ENCODE measurements at regions not wholly inside any gene's neighbourhood (a gene's known extent, or its start where the extent isn't known, plus 50 kb on each side); places are given as distances from the start of the nearest gene placed in this dataset.
"Not testable (repeated sequence)": the region's sequence is repeated elsewhere in the genome, so short reads cannot be mapped to it uniquely, and the experiment has no call there.

DNA sequence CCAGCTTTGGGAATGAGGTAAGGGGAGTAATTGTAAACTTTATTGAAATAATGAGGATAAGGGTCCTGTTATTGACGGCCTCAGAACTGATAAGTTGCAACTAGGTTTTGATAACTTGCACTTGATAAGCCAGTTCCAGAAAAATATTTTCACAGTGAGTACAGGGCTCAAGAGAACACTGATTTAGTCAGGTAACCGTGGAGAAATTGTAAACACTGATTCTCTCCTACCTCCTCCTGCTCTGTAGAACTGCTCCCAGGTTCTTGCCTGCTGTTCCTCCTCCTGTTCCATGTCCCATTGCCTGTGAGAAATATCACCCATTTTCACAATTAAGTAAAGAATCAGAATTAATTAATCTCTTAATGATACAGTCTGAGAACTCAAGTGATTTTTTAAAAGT, 55.0 kb upstream of the CXXC4 start:
- DNase-seq, result no peak

DNA sequence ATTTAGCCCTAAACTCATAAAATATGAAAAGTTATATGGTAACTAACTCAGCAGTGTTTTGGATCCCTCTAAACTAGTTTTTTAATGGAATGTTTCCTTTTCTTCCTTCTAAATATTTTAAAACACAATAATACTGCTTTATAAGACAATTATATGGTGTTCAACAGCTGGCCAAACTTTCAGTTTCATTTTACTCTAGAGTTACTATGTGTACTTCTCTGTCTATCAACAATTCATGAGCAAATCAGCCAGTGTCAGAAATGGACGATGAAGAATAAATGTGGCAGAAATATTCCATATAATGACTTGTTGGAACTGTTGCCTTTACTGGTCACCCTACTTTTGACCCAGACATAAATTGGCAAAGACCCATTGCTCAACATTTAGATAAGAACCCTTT, 64.8 kb upstream of the CXXC4 start:
- no peak for DNase-seq

DNA sequence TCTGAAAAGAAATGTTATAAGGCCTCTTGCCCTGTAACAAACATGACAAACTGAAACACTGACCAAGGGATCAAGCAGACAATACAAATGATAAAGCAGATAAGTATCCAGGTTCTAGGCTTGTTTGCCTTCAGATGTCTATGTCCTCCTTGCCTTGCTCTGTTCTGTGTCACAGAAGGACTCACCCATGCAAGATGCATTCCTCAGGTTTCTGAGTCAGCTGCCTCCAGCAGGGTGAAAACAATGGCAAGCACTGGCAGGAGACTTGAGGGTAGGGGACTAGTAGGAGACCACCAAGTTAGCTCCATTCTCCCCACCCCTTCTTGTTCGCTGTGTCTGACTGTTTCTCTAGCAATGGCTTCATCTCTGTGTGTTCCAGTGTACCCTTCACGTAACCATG, 76.6 kb upstream of the CXXC4 start:
- DNase-seq, result no peak

DNA sequence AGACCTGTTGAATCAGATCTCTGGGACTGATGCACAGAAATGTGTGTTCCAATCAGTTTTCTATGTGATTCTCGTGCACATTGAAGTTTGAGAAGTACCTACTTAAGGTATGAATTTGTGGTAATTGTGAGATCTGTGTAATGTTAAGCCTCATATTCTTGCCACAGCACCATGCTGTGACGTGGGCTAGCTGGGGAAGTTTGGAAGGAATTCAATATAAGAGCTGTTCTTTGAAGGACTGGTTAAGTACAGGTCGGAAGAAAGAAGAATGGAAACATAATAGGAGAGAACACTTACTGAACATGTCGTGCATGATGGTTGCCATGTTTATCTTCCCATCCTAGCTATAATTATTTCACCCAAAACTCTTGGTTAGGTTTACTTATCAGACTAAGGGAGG, 79.7 kb upstream of the CXXC4 start:
- no peak for DNase-seq

DNA sequence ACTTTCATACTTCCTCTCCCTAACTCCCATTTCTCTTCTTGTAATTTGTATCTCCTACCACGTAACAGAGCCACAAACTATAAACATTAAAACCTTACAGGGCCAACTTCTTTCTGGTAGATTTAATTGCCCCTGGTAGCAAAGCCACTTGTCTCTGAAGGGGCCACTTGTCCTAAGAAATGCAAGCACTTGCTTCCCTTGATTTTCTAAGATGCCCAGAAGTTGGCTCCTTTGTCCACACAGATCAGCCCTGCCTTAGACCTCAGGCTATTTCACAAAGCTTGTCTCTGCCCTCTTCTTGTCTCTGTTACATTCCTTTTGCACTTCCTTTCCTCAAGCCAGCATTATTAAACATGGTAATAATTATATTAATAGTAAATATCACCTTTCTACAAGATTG, 80.6 kb upstream of the CXXC4 start:
- DNase-seq, result no peak

DNA sequence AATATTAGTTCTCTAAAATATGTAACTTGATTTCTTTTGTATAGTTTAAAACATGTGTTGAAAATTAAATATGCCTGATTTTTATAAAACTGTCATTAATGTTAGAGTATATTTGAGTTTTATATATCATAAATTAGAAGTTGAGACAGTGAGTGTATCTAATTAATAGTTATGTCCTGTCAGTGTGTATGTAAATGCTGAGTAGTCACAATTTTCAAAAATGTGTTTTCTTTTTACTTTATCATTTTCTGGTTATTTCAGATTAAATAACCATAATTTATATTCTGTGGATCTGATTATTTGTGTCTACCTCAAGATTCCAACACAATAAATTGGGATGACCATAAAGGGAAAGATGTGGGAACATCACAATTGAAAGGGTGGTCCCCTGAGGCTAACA, 82.7 kb upstream of the CXXC4 start:
- DNase-seq, result no peak

DNA sequence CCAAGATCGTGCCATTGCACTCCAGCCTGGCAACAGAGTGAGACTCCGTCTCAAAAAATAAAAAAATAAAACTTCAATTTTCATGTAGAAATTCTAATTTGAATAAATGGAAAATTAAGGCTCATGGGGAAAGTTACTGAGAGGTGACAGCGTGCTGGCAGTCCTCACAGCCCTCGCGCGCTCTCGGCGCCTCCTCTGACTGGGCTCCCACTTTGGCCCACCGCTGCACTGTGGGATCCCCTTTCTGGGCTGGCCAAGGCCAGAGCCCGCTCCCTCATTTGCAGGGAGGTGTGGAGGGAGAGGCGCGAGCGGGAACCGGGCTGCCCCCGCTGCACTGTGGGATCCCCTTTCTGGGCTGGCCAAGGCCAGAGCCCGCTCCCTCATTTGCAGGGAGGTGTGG, 86.8 kb upstream of the CXXC4 start:
- not testable (repeated sequence) for DNase-seq

DNA sequence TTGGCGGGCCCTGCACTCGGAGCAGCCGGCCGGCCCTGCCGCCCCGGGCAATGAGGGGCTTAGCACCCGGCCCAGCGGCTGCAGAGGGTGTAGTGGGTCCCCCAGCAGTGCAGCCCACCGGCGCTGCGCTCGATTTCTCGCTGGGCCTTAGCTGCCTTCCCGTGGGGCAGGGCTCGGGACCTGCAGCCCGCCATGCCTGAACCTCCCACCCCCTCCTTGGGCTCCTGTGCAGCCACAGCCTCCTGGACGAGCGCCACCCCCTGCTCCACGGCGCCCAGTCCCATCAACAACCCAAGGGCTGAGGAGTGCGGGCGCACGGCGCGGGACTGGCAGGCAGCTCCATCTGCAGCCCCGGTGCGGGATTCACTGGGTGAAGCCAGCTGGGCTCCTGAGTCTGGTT, 87.4 kb upstream of the CXXC4 start:
- DNase-seq, result not testable (repeated sequence)

DNA sequence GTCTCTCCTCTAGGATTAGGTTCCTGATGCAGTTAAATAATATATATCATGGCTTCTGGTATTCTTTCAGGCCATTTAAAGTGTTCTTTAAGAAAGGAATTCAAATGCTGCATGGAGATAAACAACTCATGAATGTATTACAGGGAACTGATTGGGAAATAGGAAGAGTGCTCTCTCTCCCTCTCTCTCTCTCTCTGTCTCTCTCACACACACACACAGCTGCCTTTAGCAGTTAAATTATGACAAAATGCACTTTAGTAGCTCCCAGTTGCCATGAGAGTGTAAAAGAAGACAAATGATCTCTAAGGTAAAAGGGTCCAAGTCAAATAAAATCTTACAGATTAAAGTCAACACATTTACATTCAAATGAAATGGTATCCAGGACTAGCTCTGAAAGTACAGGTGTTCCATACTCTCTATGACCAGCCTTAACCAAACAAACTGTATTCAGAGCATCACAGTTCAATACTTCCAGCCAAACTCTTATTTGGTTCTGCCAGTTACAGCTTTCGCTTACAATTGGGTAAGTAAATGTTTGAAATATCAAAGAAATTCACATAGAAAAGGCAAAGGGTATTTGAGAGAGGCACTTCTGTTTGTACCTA, 94.7 kb upstream of the CXXC4 start:
- no peak for DNase-seq

DNA sequence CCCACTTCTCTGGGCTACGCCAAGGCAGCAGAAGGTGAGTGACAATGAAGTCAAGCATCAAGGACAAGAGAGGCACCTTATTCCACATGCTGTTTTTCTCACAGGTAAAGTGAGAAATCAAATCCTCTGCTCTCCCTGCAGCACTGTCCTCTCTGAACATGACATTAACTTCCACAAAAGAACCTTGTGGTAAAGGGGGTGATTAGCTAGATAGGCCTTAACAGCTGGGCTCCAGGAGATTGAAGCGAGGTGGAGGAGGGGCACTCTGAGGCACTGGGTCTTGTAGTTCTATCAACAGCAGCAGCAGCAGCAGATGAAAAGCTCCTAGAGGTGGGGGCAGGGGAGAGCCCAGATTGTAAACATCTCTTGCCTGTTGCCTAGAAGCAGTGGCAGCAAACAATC, 96.8 kb upstream of the CXXC4 start:
- DNase-seq, result no peak

DNA sequence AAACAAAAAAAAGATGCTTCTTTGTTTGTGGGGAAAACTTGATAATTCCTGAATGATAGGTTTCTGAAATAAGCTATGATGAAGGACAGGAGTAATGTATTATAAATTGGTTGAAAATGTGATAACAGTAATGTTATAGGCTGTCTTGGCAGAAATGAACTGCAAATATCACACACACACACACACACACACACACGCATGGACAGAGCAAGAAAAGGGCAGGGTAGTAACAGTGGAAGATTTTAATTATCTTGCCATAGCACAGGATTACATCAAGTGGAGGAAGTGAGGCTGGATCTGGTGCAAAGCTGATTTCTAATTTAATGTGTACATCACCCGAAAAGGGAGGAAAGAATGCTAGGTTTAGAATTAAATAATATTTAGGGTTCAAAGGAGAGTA, 97.5 kb upstream of the CXXC4 start:
- no peak for DNase-seq

DNA sequence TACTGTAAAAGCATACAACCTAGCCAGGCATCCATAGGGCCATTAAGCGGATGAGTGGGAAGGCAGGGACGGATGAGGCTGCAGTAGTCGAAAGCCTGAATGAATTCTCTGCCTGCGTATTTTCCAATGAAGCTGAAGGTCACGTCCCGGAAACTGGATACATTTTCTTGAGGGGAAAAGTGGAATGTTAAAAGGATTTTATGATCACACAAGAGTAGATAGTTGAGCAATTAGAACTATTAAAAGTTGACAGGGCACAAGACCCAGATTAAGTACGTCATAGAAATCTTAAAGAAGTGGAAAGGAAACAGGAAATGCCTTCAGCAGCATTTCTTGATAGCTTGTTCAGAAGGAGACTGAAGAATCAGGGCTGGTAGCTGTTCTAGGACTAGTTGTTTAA, 98.3 kb upstream of the CXXC4 start:
- no peak for DNase-seq

DNA sequence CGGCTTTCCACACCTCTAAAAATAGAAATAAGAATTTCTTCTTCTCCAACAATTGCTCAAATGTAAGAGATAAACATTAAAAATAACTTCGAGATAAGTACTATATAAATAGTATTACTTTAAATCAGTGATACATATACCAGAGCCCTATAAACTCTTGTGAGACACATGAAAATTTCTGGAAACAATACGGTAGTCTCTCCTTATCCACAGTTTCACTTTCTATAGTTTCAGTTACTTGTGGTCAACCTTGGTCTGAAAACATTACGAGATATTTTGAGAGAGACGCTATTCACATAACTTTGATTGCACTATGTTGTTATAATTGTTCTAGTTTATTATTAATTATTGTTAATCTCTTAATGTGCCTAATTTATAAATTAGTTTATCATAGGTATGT, 101.5 kb upstream of the CXXC4 start:
- DNase-seq, result no peak

DNA sequence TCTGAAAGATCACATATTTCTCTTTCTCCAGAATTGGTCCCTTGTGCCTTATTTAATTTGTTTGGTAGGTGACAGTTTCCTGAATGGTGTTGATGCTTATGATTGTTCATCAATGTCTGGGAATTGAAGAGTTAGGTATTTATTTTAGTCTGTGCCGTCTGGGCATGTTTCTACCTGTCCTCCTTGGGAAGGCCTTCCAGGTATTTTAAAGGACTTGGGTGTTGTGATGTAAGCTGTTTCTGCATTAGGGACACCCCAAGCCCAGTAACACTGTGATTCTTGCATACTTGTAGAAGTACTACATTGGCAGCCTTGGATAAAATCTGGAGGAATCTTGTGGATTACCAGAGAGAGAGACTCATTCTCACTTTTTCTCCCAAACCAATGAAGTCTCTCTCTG, 120.8 kb upstream of the CXXC4 start:
- no peak for DNase-seq

DNA sequence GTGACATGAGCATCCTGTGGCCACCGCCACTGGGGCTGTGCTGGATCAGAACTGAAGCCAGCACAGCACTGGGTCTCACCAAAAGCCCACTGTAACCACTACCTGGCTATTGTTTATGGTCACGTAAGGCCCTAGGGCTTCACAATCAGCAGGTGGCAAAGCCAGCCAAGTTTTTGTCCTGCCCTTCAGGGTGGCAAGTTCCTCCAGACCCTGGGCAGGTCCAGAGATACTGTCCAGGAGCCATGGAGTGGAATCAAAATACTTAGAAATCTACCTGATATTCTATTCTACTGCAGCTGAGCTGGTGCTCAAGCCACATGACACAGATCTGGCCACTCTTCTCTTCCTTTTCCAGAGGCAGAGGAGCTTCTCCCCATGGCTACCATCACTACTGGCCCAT, 121.2 kb upstream of the CXXC4 start:
- DNase-seq, result no peak

DNA sequence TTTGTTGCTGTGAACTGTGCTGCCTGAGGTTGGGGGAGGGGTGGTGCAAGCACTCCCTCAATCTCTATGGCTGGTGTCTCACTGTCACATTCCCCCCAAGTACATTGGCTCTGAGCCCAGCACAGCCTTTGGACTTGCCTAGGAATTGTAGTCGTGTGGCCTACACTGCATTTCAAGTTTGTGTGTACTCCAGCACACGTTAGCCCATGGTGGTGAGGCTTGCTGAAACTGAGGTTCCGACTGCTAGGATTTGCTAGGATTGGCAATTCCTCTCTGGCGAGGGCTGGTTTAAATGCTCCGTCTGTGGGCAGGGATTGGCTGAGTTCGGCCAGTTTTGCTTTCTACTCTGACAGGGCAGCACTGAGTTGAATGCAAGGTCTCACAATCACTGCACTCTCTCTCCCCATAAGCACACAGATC, 121.7 kb upstream of the CXXC4 start:
- no peak for DNase-seq

DNA sequence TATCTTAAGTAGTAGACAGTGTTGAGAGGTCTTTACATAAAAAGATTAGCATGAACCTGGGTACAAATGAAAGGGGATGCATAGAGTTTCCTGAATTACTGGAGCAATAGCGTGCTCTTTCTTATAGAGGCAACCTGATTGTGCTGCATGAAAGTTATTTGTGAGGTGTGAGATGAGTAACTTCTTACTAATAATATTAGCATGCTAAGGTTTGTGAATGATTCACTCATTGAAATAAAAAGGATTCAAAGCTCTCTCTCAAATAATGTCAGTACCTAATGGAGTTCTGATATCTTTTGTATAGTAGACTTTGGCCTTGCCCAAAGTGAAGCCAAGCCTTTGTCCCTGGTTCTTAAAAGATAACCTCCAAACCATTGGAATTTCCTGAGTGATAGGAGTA, 131.0 kb upstream of the CXXC4 start:
- DNase-seq, result no peak

DNA sequence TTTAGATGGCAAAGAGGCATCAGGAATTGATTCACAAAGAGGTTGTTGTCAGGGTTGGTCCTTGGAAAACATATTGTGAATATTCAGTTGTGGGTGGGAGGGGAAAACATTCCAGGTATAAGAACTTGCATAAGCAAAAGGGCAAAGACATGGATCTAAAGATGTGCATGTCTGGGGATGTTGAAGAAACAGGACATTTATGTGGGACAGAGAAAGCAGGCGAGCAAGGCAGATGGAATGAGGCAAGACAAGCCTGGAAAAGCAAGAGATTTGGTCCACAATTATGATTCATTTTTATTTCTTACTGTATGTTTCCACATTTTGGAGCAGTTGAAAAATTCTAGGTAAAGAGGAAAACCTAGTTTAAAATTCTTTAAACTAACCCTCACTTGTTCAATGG, 134.9 kb upstream of the CXXC4 start:
- DNase-seq, result no peak

DNA sequence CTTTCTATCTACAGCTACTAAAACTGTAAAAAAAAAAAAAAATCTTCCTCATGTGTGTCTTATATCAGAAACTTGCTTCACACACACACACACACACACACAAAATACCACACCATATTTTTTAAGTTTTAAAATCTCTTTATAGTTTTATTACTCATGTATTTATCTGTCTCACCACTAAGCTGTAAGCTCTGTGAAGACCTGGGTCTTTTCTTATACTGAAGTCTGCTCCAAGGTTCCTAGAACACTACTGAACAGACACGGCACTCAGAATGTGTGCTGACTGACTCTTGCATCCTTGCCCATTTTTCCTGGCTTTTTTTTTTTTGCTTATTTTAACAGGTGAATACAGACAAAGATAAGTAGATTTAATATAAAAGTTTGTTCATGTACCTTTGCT, 135.6 kb upstream of the CXXC4 start:
- no peak for DNase-seq

DNA sequence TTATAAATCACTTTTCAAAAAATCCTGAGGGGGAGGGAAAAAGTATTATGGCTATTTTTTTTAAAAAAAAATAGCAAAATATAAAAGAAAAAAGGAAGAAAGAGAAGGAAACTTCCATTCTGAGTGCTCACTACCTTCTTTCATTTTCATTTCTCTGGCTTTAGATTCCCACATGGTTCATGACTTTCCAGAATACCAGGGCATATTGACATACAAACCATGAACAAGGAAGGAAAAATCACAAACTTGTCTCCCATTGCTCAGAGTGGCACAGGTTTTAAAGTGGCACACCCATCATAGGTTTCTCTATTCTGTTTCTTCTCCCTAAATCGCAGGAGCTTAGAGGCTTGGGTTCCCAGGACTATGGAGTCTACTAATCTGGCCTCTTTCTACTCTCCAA, 136.3 kb upstream of the CXXC4 start:
- DNase-seq, result no peak

DNA sequence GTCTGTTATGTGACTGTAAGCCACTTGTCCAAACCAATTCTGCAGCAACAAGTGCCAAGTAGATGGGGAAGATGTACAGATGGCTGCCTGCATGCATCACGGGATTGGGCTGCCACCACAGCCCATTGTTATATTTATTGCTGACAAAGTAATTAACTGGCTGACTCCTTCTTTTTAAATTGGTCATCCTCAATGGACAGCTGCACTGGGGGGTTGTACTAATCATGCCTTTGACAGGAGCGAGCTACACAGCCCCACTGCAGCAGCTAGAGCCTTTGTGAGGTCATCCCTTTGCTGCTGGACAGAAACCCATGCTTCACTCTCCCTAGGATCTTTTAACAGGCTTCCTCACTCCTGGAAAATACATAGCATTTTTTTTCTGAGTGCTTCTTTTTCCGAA, 146.7 kb upstream of the CXXC4 start:
- no peak for DNase-seq

DNA sequence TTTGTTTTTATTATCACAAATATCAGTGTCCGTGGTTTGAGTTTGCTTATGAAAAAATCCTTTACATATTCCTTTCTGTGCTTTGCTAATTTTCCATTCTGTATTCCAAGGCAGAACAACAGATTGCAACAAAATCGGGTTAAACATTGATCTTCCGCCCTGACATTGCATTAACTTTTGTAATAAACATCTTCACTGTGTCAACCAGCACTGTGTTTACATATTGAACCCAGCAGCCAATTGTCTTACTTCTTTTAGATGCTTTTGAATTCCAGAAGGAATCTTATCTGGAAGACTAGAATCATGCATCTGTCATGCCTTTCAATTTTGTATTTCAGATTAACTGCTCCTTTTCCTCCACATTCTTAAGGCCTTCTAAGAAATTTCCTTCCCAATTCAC, 147.8 kb upstream of the CXXC4 start:
- no peak for DNase-seq

DNA sequence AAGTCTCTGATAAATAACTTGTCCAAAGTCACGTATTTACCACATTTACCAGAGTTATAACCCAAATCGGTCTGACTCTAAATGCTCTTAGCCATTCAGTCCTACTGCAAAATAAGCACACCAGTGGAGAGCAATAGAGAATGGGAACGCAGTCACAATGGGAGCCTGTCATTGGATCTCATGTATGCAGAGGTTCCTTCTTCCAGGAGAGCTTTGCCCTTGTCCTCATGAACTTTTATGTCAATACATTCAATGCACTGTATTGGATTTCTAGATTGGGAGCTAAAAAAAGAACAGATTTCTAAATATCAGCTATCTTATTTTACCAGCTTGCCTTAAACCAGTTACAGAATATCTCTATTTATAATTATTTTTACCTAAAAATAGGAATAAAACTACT, 149.1 kb upstream of the CXXC4 start:
- DNase-seq, result no peak

DNA sequence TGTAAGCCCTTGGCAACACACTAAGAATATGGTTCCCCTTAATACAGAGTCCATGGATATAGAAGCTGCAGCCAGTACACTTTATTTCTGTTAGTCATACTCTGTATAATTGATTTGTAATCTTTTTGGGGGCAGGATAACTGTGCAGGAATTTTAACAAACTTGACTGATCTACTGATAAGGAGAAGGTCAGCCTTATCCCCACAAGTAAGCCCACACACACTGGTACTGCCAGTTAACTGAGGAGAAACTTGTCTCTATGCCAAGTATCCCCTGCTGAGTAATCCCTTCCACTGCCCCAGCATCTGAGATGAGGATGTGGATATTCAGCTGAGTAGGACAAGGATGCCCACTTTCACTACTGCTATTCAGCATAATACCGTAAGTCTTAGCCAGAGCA, 154.9 kb upstream of the CXXC4 start:
- DNase-seq, result no peak

DNA sequence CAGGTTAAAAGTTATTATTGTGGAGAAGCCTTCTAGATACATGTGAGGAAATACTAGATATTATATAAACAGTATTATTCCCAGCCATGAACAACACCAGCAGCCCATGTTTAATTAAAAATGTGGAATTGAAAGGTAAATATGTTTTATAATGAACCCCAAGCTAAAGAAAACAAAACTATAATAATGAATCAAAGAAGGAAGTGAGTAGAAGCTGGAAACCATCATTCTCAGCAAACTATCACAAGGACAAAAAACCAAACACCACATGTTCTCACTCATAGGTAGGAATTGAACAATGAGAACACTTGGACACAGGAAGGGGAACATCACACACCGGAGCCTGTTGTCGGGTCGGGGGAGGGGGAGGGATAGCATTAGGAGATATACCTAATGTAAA, 167.6 kb upstream of the CXXC4 start:
- not testable (repeated sequence) for DNase-seq

DNA sequence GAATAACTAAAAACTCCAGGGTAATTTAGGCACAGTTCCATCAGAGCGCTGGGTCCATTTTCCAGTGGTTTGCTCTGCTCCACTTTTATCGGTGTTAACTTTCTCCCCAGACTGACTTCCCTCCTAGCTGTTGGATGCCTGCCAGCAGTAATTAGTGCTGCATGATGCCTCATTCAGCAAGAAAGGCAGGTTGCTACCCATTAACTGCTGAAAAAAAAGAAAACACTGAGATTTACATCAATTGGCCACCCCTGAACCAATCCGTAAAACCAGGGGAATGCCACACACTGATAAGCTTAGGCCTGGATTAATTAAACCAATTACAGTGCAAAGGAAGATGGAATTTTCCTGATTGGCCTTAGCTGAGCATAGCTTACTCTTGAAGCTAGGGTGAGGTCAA, 182.4 kb upstream of the CXXC4 start:
- no peak for DNase-seq

Measured in activated gamma-delta T cell treated with Interleukin-2 at 50 U/mL for 16 hours (primary cell).